Effector CD4-positive, alpha-beta T cell (primary cell): ENCODE measurements at regions not wholly inside any gene's neighbourhood (a gene's known extent, or its start where the extent isn't known, plus 50 kb on each side); places are given as distances from the start of the nearest gene placed in this dataset.

Source experiments
- DNase-seq: peaks from one replicate; pipeline ENCODE4 v3.0.0-alpha.2; 2020

GRCh38 chr15:96747291-96747690 is 416.8 kb downstream of the NR2F2 start:
- DNase-seq = no peak

DNA sequence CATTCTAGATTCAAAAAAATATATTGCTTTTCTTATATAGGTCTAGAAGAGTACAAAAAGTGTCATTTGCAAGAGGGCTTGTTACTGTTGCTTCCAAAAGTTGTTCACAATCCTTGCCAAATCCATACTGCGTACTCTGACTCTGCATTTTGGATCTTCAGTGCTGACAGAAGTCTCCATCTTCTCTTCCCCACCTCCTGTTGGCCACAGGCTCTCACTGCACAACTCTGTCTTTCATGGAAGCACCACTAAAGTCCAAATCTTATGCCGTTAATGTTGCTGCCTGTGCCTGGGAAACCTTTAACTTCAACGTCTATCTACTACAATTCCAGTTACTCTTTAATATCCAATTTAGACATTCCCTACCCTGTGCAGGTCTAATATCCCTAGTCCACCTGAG is 419.9 kb downstream of the NR2F2 start:
- no peak for DNase-seq

GRCh38 chr15:96756146-96756545 is 425.6 kb downstream of the NR2F2 start:
- DNase-seq = no peak

GRCh38 chr15:96756656-96757055 is 426.2 kb downstream of the NR2F2 start:
- no peak for DNase-seq

DNA sequence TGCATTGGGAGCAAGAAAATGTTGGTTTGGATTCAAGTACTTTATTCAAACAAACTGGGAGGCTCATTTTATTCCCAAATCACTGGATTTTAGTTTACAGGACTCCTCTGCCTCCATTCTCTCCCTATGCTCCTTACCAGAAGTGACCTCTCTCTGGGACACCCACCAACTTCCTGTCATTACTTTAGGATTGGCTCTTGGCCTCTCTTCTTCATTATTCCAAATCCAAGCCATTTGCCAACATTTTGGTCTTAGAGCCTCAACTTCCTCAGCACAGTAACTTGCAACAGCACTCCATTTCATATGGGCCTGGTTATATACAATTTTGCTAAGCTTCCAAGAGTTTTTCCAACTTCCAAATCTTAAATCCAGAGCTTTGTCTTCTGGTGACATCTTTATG is 432.1 kb downstream of the NR2F2 start:
- DNase-seq = no peak

GRCh38 chr15:96764501-96764900 is 434.0 kb downstream of the NR2F2 start:
- no peak for DNase-seq

DNA sequence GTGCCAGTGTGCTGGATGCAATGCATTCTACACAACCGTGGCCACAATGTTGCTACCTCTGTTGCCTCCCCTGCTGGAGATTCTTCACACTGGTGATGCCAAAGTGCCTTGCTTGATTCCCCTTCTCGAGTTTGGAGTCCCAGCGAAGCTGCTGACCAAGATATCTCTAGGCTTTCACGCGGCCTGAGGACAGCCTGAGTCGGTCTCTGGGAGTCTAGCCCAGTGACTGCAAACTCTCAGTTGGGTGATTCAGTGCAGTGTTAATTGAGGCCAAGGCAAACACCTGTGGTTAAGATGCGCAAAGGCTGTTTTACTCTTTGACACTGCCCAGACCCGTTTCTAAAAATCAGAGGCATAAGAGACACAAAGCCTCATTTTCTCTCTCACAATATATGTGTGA is 434.4 kb downstream of the NR2F2 start:
- no peak for DNase-seq

DNA sequence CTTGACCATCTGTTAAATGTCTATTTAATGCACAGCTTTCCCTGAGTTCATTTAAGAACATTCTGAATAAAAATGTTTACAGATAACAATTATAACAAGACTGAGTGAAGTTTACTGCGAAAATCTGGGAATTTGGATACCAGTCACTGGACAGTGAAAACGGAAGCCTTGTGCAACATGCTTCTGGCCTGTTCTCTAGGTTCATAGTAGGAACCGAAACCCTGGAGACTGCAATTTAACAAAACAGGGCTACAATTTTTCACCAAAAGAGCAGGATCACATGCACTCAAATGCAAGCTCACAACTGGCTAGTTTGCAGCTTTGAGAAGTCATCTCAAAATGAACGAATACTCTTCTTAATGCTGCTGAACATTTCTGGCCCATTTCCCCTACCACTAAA is 435.9 kb downstream of the NR2F2 start:
- DNase-seq = no peak

DNA sequence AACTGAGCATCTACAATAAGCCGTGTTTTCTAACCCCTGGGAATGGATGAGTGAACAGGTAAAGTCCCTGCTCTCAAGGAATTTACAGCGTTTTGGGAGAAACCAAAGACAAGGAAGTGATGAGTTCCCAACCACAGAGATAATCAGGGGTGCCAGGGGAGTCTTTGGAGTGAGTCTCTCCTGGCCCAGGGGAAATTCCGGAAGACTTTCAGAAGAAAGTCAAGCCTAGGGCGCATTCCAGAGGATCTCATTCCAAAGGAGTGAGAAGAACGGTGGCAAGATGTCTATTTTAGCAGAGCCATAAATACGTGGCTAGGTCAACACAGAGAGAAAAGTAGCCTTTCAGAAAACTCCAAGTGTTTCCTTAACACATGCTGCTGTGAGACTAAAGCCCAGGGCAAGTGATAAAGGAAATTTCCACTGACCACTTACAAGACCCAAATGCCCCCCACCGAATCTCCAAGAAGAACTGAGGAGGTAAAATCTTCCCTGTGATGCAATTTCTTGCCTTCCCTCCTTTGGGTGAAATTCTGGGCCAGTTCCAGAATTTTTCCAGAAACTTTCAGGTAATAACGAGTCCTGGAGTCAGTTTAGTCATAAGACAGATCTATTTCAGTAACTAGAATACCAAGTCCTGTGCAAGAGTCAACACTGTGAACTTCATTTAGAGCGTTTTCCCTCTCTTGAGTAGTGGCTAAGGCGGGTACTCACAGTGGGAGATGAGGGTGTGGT is 437.4 kb downstream of the NR2F2 start:
- DNase-seq = no peak

- no peak for DNase-seq
Measured at GRCh38 chr15:96768435-96768789, 437.9 kb downstream of the NR2F2 start.

DNA sequence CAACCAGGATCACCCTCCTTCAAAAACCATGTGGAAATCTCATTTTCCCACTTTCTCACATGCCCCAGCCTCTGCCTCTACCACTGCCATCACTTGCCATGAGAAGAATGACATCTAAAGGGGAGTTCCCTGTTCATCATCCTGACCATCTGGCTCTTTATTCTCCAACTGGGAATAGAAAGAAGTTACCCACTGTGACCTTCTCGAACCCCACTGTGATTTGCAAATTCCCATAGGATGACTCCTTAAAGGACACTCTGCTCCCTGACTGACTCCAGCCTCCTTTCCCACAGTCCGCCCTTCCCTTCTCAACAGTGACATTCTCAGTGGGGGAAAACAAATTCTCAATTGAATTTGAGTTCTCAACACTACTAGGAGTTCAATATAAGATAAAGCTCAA is 440.5 kb downstream of the NR2F2 start:
- DNase-seq = no peak

DNA sequence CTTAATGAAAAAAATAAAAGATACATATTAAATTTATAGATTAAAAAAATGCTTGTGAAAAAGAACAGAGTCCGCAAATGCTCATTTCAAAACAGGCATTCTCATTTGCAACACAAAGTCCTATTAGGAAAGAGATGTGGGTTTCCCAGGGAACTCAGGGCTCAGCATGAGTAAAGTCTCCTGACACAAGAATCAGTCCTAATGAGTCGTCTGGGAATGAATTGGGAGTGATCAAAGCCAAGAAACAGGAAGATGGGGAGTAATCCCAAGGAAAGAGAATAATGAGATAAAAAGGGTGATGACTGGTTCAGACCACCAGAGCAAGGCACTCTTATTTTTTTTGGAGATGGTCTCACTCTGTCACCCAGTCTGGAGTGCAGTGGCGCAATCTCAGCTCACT is 443.7 kb downstream of the NR2F2 start:
- no peak for DNase-seq

- no peak for DNase-seq
Measured at GRCh38 chr15:96783746-96784145, 453.2 kb downstream of the NR2F2 start.

- no peak for DNase-seq
Measured at GRCh38 chr15:96790004-96790403, 459.5 kb downstream of the NR2F2 start.

- DNase-seq = no peak
Measured at GRCh38 chr15:96792216-96792615, 461.7 kb downstream of the NR2F2 start.

DNA sequence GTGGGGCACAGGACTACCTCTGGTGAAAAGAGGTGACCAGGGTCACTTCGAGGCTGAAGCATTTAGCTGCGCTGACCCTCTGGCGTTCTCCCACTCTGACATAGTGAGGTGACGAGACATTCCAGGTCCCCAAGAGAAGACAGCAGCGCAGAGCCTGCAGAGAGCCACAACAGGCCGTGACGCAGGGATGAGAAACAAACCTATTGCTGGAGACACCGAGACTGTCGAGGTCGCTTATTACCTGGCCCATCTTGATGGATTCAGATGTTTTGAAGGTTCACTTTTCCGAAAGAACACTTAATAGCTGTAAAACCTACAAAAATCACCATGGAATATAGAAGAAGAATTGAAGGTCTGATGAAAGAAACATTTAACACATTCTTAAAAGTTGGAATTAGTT is 466.3 kb downstream of the NR2F2 start:
- no peak for DNase-seq

DNA sequence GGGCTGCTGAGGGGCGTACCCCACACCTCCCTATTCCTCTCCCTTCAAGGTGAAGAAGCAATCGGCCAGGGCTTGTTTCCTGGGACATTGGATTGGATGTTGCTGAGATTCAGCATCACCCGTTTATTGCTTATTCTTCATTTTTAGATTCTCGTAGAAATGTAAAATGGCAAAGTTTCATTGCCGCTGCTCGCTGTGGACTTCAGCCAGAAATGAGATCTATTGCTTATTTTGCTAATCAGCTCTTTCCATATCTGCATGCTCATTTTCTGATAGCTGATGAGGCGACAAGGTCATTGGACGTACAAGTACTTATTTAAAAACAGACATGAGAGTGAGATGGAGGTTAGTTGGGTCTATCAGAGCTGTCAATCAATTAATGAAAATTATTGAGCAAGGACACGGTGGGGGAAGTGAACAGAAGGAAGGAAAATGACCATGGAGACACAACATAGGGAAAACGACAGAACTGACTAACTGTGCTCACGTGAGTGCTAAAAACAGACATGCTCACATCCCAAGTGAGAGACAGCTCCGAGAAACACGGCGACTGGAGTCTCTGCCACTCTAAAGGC is 471.2 kb downstream of the NR2F2 start:
- DNase-seq = no peak

DNA sequence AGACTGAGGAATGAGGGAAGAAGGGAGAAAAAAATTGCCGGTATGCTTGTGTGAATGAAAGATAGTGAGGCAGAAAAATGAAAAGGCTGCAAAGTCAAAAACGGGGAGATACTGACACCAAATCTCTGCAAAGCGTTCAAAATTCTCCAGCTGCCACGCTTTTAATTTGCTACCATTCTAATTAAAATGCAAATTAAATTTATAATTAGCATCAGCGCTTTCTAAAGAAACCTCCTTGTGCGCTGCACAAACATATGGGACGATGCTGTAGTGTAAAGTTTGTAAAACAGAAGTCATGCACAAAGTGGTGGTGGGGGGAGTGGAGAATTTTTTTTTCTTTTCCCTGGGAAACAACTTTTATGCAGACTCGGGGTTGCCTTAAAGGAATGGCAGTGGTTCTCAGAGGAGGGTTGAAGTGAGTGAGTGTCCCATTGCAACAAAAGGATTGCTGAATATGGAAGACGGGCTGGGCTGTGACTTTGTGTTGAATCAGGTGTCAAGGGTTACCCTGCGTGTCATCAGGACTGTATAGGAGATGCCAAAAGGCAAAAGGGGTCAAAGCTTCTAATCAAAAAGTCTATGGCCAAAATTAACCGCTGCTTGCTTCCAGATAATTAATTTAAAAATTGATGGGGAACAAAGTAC is 472.2 kb downstream of the NR2F2 start:
- DNase-seq = no peak

GRCh38 chr15:96804754-96805153 is 474.3 kb downstream of the NR2F2 start:
- no peak for DNase-seq

GRCh38 chr15:96807361-96807760 is 476.9 kb downstream of the NR2F2 start:
- DNase-seq = no peak

DNA sequence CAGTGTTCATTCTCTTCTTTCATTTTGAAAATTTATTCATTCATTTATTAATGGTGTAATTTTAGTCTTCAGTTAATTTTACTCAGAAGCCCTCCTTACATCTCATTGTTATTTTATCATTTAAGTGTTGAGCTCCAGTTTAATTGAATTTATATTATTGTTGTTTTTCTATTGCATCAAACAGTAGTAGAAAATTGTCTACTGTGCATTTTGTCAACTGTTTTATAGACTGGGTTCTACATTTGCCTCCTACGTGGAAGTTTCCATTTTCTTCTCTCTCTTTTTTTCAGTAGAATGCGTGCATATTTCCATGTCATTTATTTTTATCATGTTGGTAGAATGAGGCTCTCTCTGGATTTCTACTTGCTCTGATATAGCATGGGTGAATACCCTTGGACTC is 487.4 kb downstream of the NR2F2 start:
- no peak for DNase-seq

- no peak for DNase-seq
Measured at GRCh38 chr15:96818861-96819260, 488.4 kb downstream of the NR2F2 start.

DNA sequence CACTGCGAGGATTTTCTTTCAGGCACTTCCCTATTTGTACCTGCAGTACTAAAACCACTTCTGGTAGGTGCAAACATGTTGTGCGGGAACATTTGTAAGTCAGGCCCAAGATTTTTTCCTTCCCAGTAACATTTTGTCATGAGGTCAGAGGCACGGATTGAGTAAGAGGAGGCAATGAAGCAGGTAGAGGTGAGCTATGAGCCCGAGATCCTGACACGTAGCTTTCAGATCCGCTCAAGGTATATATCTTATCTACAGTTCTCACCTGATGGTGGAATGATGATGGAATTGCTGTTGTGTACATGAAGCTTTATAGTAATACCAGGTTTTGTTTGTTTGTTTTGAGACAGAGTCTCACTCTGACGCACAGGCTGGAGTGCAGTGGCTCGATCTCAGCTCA is 497.5 kb downstream of the NR2F2 start:
- no peak for DNase-seq

DNA sequence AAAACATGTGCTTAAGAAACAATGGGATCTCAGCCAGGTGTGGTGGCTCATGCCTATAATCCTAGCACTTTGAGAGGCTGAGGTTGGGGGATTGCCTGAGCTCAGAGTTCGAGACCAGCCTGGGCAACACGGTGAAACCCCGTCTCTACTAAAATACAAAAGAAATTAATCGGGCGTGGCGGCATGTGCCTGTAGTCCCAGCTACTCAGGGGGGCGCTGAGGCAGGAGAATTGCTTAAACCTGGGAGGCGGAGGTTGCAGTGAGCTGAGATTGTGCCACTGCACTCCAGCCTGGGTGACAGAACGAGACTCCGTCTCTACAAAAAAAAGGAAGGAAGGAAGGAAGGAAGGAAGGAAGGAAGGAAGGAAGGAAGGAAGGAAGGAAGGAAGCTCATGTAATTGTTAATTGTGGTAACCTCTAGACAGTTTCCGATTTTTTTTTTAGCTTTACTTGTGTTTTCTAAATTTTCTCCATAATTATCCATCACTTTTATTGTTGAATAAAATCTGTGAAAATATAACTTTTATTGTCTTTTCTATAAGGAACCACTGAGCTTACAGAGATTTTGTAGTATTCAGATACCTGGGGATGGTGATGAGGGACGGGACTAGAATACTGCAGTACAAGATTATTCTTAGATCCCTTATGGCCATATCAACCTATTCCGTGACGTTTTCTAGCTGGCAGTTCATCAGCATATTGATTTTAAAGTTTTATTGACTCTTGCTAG is 506.9 kb downstream of the NR2F2 start:
- DNase-seq = no peak
